ENCODE measurements at regions not wholly inside any gene's neighbourhood (a gene's known extent, or its start where the extent isn't known, plus 50 kb on each side); places are given as distances from the start of the nearest gene placed in this dataset.

DNA sequence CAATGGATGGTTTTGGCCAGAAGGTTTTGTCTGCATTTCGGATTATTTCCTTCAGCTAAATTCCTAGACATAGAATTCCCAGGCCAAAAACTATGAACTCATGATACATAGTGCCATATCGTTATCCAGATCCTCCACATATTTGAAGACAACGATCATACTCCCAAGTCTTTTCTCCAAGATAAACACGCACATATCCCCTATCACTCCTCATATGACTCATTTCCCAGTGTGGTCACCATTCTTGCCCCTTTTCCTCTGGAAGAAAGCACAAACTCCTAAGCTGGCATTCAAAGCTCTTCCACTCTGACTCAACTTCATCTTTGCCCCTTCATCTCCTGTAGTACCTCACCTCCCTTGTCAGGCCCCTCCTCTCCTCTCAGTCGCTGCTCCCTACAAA lies 277.6 kb downstream of the PLPP3 start:
- H3K4me3 ChIP-seq (ENCODE audit: low read depth in 1 of 2, low read length in 2 of 2) = no peak overlapping the region
- H3K27me3 ChIP-seq (ENCODE audit: control insufficient read depth in 1 of 2, insufficient read depth in 2 of 2, low read length in 2 of 2) = no peaks in the 10 kb centered on the region
- H3K9me3 ChIP-seq (ENCODE audit: control insufficient read depth in 1 of 2, low read length in 2 of 2) = no peaks in the 10 kb centered on the region
- no peak overlapping the region for H3K27ac ChIP-seq (ENCODE audit: low read depth, low read length)
- peaks cover 0 to 3% of the 10 kb centered on the region in 2 donors for H3K4me1 ChIP-seq (ENCODE audit: control insufficient read depth in 1 of 2, insufficient read depth in 2 of 2, low read length in 2 of 2)
- H3K36me3 ChIP-seq (ENCODE audit: control insufficient read depth in 1 of 2, insufficient read depth in 2 of 2, low read length in 2 of 2) = no peaks in the 10 kb centered on the region
- no peak overlapping the region for H3K9ac ChIP-seq (ENCODE audit: low read depth in 1 of 2, low read length in 2 of 2)

GRCh38 chr1:56300836-56301235 lies 278.5 kb downstream of the PLPP3 start:
- H3K27me3 ChIP-seq (ENCODE audit: control insufficient read depth in 1 of 2, insufficient read depth in 2 of 2, low read length in 2 of 2) = no peaks in the 10 kb centered on the region
- no peaks in the 10 kb centered on the region for H3K9me3 ChIP-seq (ENCODE audit: control insufficient read depth in 1 of 2, low read length in 2 of 2)
- H3K4me1 ChIP-seq (ENCODE audit: control insufficient read depth in 1 of 2, insufficient read depth in 2 of 2, low read length in 2 of 2) = peaks cover 0 to 12% of the 10 kb centered on the region in 2 donors
- H3K27ac ChIP-seq (ENCODE audit: low read depth, low read length) = no peak overlapping the region
- no peak overlapping the region for H3K4me3 ChIP-seq (ENCODE audit: low read depth in 1 of 2, low read length in 2 of 2)
- H3K9ac ChIP-seq (ENCODE audit: low read depth in 1 of 2, low read length in 2 of 2) = no peak overlapping the region
- no peaks in the 10 kb centered on the region for H3K36me3 ChIP-seq (ENCODE audit: control insufficient read depth in 1 of 2, insufficient read depth in 2 of 2, low read length in 2 of 2)

DNA sequence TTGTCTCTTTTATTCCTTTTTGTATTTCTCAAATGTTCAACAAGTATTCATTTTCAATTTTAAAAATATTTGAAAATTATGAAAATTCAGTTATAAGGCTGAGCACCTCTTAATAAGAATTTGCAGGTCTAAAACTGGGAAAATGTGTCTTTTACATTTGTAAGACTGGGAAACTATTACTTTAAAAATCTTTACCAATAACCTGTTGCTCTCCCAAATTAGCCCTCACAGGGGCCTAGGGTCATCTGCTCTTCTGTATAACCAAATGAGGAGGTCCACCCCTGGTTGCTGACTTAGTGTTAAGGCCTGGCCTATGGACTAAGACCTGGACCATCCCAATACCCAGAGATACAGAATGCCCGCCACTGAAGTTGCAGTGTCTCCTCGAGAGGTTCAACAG lies 280.5 kb downstream of the PLPP3 start:
- Histone ChIP-seq H3K9ac (ENCODE audit: low read depth in 1 of 2, low read length in 2 of 2) (no peak overlapping the region), H3K4me3 (ENCODE audit: low read depth in 1 of 2, low read length in 2 of 2) (no peak overlapping the region), H3K27me3 (ENCODE audit: control insufficient read depth in 1 of 2, insufficient read depth in 2 of 2, low read length in 2 of 2) (no peaks in the 10 kb centered on the region), H3K27ac (ENCODE audit: low read depth, low read length) (no peak overlapping the region), H3K36me3 (ENCODE audit: control insufficient read depth in 1 of 2, insufficient read depth in 2 of 2, low read length in 2 of 2) (no peaks in the 10 kb centered on the region), H3K9me3 (ENCODE audit: control insufficient read depth in 1 of 2, low read length in 2 of 2) (no peaks in the 10 kb centered on the region), H3K4me1 (ENCODE audit: control insufficient read depth in 1 of 2, insufficient read depth in 2 of 2, low read length in 2 of 2) (peaks cover 0 to 15% of the 10 kb centered on the region in 2 donors)

GRCh38 chr1:56297904-56298303 lies 281.5 kb downstream of the PLPP3 start:
- peaks cover 0 to 15% of the 10 kb centered on the region in 2 donors for H3K4me1 ChIP-seq (ENCODE audit: control insufficient read depth in 1 of 2, insufficient read depth in 2 of 2, low read length in 2 of 2)
- no peak overlapping the region for H3K4me3 ChIP-seq (ENCODE audit: low read depth in 1 of 2, low read length in 2 of 2)
- H3K27ac ChIP-seq (ENCODE audit: low read depth, low read length) = no peak overlapping the region
- no peaks in the 10 kb centered on the region for H3K9me3 ChIP-seq (ENCODE audit: control insufficient read depth in 1 of 2, low read length in 2 of 2)
- no peaks in the 10 kb centered on the region for H3K36me3 ChIP-seq (ENCODE audit: control insufficient read depth in 1 of 2, insufficient read depth in 2 of 2, low read length in 2 of 2)
- H3K27me3 ChIP-seq (ENCODE audit: control insufficient read depth in 1 of 2, insufficient read depth in 2 of 2, low read length in 2 of 2) = no peaks in the 10 kb centered on the region
- no peak overlapping the region for H3K9ac ChIP-seq (ENCODE audit: low read depth in 1 of 2, low read length in 2 of 2)

DNA sequence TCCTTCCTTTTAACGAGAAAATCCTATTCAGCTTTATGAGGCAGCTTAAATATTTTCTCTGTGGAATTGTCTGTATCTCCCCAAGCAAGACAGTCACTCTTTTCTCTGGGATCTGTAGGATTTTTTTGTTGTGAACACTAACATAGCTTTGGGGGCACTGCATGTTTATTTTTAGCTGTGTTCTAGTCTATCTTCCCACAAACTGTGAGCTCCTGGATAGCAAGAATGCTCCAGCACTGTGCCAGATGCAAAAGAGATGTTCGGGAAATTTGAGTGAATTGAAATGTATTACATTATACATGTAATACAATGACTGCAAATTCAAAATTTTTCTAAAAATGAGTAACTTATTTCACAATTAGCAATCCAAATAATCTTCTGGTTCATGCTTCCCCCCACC lies 282.2 kb downstream of the PLPP3 start:
- H3K9me3 ChIP-seq (ENCODE audit: control insufficient read depth in 1 of 2, low read length in 2 of 2) = no peaks in the 10 kb centered on the region
- peaks cover 0 to 15% of the 10 kb centered on the region in 2 donors for H3K4me1 ChIP-seq (ENCODE audit: control insufficient read depth in 1 of 2, insufficient read depth in 2 of 2, low read length in 2 of 2)
- no peaks in the 10 kb centered on the region for H3K27me3 ChIP-seq (ENCODE audit: control insufficient read depth in 1 of 2, insufficient read depth in 2 of 2, low read length in 2 of 2)
- H3K27ac ChIP-seq (ENCODE audit: low read depth, low read length) = no peak overlapping the region
- H3K36me3 ChIP-seq (ENCODE audit: control insufficient read depth in 1 of 2, insufficient read depth in 2 of 2, low read length in 2 of 2) = no peaks in the 10 kb centered on the region
- no peak overlapping the region for H3K9ac ChIP-seq (ENCODE audit: low read depth in 1 of 2, low read length in 2 of 2)
- H3K4me3 ChIP-seq (ENCODE audit: low read depth in 1 of 2, low read length in 2 of 2) = no peak overlapping the region

- Histone ChIP-seq H3K9me3 (ENCODE audit: control insufficient read depth in 1 of 2, low read length in 2 of 2) (no peaks in the 10 kb centered on the region), H3K9ac (ENCODE audit: low read depth in 1 of 2, low read length in 2 of 2) (no peak overlapping the region), H3K27me3 (ENCODE audit: control insufficient read depth in 1 of 2, insufficient read depth in 2 of 2, low read length in 2 of 2) (no peaks in the 10 kb centered on the region), H3K4me3 (ENCODE audit: low read depth in 1 of 2, low read length in 2 of 2) (no peak overlapping the region), H3K4me1 (ENCODE audit: control insufficient read depth in 1 of 2, insufficient read depth in 2 of 2, low read length in 2 of 2) (peaks cover 0 to 15% of the 10 kb centered on the region in 2 donors), H3K27ac (ENCODE audit: low read depth, low read length) (no peak overlapping the region), H3K36me3 (ENCODE audit: control insufficient read depth in 1 of 2, insufficient read depth in 2 of 2, low read length in 2 of 2) (no peaks in the 10 kb centered on the region)
These were observed 283.1 kb downstream of the PLPP3 start for GRCh38 chr1:56295949-56296929.

- no peaks in the 10 kb centered on the region for H3K36me3 ChIP-seq (ENCODE audit: control insufficient read depth in 1 of 2, insufficient read depth in 2 of 2, low read length in 2 of 2)
- H3K4me1 ChIP-seq (ENCODE audit: control insufficient read depth in 1 of 2, insufficient read depth in 2 of 2, low read length in 2 of 2) = peaks cover 0 to 8% of the 10 kb centered on the region in 2 donors
- no peak overlapping the region for H3K9ac ChIP-seq (ENCODE audit: low read depth in 1 of 2, low read length in 2 of 2)
- H3K27ac ChIP-seq (ENCODE audit: low read depth, low read length) = no peak overlapping the region
- no peaks in the 10 kb centered on the region for H3K9me3 ChIP-seq (ENCODE audit: control insufficient read depth in 1 of 2, low read length in 2 of 2)
- no peak overlapping the region for H3K4me3 ChIP-seq (ENCODE audit: low read depth in 1 of 2, low read length in 2 of 2)
- peaks cover 0 to 4% of the 10 kb centered on the region in 2 donors for H3K27me3 ChIP-seq (ENCODE audit: control insufficient read depth in 1 of 2, insufficient read depth in 2 of 2, low read length in 2 of 2)
These were observed 287.9 kb downstream of the PLPP3 start for GRCh38 chr1:56291374-56291919.

GRCh38 chr1:56289260-56289659 lies 290.1 kb downstream of the PLPP3 start:
- no peaks in the 10 kb centered on the region for H3K9me3 ChIP-seq (ENCODE audit: control insufficient read depth in 1 of 2, low read length in 2 of 2)
- no peak overlapping the region for H3K27ac ChIP-seq (ENCODE audit: low read depth, low read length)
- H3K4me3 ChIP-seq (ENCODE audit: low read depth in 1 of 2, low read length in 2 of 2) = no peak overlapping the region
- H3K4me1 ChIP-seq (ENCODE audit: control insufficient read depth in 1 of 2, insufficient read depth in 2 of 2, low read length in 2 of 2) = no peaks in the 10 kb centered on the region
- no peak overlapping the region for H3K9ac ChIP-seq (ENCODE audit: low read depth in 1 of 2, low read length in 2 of 2)
- no peaks in the 10 kb centered on the region for H3K36me3 ChIP-seq (ENCODE audit: control insufficient read depth in 1 of 2, insufficient read depth in 2 of 2, low read length in 2 of 2)
- peaks cover 0 to 4% of the 10 kb centered on the region in 2 donors for H3K27me3 ChIP-seq (ENCODE audit: control insufficient read depth in 1 of 2, insufficient read depth in 2 of 2, low read length in 2 of 2)

GRCh38 chr1:56287721-56288120 lies 291.6 kb downstream of the PLPP3 start:
- Histone ChIP-seq H3K27me3 (ENCODE audit: control insufficient read depth in 1 of 2, insufficient read depth in 2 of 2, low read length in 2 of 2) (peaks cover 0 to 4% of the 10 kb centered on the region in 2 donors), H3K9ac (ENCODE audit: low read depth in 1 of 2, low read length in 2 of 2) (no peak overlapping the region), H3K36me3 (ENCODE audit: control insufficient read depth in 1 of 2, insufficient read depth in 2 of 2, low read length in 2 of 2) (no peaks in the 10 kb centered on the region), H3K4me1 (ENCODE audit: control insufficient read depth in 1 of 2, insufficient read depth in 2 of 2, low read length in 2 of 2) (no peaks in the 10 kb centered on the region), H3K27ac (ENCODE audit: low read depth, low read length) (no peak overlapping the region), H3K9me3 (ENCODE audit: control insufficient read depth in 1 of 2, low read length in 2 of 2) (no peaks in the 10 kb centered on the region), H3K4me3 (ENCODE audit: low read depth in 1 of 2, low read length in 2 of 2) (no peak overlapping the region)

- H3K9ac ChIP-seq (ENCODE audit: low read depth in 1 of 2, low read length in 2 of 2) = no peak overlapping the region
- no peaks in the 10 kb centered on the region for H3K4me1 ChIP-seq (ENCODE audit: control insufficient read depth in 1 of 2, insufficient read depth in 2 of 2, low read length in 2 of 2)
- H3K4me3 ChIP-seq (ENCODE audit: low read depth in 1 of 2, low read length in 2 of 2) = no peak overlapping the region
- H3K36me3 ChIP-seq (ENCODE audit: control insufficient read depth in 1 of 2, insufficient read depth in 2 of 2, low read length in 2 of 2) = no peaks in the 10 kb centered on the region
- no peak overlapping the region for H3K27ac ChIP-seq (ENCODE audit: low read depth, low read length)
- peaks cover 0 to 4% of the 10 kb centered on the region in 2 donors for H3K27me3 ChIP-seq (ENCODE audit: control insufficient read depth in 1 of 2, insufficient read depth in 2 of 2, low read length in 2 of 2)
- H3K9me3 ChIP-seq (ENCODE audit: control insufficient read depth in 1 of 2, low read length in 2 of 2) = no peaks in the 10 kb centered on the region
These were observed 292.4 kb downstream of the PLPP3 start for GRCh38 chr1:56286956-56287355.
